KG1 (cell line): ENCODE measurements at regions not wholly inside any gene's neighbourhood (a gene's known extent, or its start where the extent isn't known, plus 50 kb on each side); places are given as distances from the start of the nearest gene placed in this dataset.

Experiments used
- DNase-seq: peaks from one replicate; lab custom pipeline; 2025; lab: John Stamatoyannopoulos, UW

DNA sequence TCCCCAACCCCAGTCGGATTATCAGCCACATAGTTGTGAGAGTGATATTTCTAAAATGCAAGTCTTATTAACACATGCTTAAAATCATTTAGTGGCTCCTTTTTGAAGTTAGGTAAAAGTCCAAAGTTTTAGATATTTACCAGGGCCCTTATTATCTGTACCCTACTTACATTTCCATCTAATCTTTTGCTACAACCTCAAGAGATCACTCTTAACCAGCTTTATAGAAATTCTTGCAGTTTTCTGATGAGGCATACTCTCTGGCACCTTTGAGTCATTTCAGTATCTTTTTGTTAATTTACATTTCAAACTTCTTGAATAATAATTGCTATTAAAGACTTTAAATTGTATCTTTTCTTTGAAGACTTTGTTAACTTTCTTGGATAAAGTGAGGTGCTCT lies 453.3 kb downstream of the RFPL4B start:
- no peak for DNase-seq

DNA sequence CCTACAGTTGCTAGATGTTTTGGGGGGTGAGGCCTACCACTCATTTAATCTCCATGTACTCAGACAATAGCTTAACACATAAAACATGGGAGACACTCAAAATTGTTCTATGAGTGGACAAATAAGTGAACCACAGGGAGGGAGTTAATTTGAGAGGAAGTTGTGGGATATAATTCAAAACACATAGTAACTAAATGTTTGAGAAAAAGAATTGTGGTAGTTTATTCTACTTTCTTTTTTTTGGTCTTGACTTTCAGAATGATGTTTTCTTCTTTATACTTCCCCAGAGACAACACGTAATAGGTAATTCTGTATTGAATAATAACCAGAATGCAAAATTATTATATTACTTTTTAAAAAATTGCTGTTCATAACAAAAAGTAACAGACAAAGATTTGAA lies 453.8 kb downstream of the RFPL4B start:
- no peak for DNase-seq

DNA sequence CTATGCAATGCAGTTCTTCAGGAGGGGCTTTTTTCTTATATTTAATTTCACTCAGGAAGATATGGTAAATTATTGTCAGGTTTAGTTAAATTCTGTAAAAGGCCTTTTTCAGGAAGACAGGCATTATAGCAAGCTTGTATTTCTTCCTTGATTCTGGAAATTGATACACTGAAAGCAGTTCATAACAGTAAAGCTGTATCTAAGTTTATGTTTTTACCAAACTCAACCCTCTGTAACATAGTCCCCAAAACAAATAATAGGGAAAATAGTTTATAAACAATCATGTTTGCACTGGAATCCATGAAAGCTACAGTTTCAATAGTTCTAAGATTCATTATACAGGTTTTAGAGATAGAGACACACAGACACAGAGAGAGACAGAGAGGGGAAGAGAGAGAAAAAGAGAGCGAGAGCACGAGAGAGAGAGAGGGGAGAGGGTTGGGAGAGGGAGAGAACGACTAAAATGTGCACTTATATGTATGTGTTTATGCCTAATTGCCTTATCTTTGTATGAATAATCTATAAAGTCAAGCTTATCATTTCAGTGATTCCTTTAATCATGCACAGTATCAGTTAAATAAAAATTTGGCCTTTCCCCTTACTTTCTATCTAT lies 454.4 kb downstream of the RFPL4B start:
- DNase-seq, result no peak

DNA sequence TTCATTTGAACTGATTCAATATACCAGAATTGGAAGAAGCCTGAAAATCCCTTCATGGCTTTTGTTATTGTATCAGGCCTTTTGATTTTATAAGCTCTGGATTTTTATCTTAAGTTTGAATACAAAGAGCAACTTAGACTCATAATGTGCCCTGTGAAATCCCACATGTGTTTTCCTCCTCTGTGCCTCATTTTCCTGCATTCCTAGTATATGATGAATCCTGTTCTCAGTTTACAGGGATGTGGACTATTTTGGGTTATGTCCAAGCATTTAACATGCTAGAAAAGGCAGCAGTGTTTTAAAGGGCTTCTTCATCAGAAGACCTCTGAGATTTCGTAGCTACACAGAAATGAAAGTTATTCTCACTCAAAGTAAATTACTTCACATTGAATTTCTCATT lies 455.0 kb downstream of the RFPL4B start:
- no peak for DNase-seq

DNA sequence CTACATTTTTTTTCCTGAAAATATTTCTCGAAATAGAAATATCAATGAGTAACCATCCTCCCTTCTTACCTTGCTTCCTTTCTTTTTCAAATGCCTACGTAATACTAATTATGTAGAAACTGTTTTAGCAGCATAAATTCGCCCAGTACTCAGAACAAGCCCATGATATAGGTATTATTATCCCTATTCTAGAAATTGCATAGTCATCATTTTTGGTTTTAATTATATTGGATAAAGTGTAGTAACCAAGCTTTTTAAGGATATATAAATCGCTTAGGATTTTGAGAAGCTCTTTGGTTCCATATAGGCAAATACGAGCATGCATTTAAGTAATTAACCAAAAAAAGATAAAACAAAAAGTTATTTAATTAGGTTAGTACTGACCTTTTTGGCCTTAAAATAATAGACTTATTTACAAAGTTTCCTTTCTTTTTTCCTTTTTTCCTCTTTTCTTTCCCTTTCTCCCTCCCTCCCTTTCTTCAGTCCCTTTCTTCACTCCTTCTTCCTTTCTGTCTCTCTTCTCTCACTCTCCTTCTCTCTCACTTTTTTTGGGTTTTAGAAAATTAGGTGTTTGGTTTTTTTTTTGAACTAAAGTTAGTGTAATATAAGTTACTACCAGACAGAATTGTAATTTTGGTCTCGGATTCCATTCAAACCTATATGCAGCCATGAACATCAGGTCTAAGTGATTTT lies 457.7 kb downstream of the RFPL4B start:
- no peak for DNase-seq

DNA sequence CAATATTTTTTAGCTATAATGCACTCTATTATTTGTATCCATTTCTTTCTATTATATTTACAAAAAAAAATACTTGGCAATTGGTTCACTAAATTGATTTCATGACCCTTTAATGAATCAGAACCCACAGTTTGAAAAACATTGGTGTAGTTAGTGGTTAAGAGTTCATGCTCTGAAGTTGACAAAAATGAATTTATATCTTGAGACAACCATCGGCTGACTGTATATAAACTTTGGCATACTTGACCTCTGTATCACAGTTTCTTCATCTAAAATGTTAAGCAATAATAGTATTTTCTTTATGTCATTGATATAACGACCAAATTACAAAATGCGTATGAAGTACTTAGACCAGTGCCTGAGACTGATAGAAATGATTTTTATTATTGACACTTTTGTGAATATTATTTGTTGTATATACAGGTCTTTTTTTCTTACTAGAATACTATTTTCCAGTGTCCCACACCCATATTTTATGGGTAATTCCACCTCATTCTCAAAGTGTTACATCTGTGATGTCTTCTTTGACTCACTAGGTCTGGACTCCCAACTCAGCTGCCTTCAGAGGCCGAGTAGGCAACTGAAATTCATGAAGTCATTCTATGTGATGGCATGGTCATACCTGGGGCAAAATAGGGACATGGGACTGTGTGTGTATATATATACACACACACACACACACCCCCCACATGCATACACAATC lies 459.2 kb downstream of the RFPL4B start:
- DNase-seq, result no peak

DNA sequence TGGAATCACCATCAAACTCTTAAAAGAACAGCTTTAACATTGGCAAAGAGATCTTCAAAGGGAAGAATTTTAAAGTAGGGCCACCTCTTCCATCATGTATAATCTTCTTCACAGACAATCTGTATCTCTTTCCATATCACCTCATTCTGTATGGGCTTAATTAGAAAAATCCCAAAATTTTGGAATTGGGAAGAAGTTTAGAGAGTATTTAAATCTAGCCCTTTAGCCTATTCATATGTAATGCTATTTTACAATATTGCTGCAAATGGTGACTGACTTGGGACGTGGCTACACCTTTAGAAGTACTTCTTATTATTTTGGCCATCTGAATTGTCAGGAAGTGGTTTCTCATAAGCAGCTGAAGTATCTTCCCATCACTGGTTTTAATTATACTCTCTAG lies 474.3 kb downstream of the RFPL4B start:
- no peak for DNase-seq

DNA sequence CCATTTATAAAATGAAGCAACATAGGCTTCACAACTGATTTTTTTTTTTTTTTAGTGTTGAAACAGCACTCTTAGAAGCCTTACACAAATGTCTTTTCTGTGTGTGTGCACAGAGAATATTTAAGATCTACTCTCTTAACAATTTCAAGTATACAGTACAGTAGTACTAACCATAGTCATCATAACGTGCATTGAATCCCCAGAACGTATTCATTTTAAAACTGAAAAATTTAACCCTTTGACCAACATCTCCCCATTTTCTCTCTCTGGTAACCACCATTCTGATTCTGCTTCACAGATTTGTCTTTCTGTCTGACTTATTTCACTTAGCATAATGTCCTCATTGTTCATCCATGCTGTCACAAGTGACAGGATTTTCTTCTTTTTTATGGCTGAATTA lies 475.6 kb downstream of the RFPL4B start:
- DNase-seq, result no peak

DNA sequence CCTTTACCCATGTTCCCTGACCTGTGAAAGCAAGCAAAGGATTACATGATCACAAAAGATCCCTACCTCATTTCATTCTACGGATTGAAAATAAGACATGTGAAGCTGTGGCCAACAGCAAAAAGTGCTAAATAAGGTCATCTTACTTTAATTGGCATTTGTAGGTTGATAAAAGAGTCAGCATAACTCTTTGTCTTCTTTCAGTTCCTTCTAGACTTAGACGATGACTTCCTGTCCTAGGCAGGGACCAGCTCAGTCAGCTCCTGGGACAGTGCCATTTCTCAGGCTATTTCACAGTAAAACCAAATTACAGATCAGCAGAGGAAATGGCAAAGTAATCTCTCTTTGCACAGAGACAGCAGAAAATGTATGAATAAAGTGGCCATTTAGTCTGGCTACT lies 480.7 kb downstream of the RFPL4B start:
- no peak for DNase-seq

DNA sequence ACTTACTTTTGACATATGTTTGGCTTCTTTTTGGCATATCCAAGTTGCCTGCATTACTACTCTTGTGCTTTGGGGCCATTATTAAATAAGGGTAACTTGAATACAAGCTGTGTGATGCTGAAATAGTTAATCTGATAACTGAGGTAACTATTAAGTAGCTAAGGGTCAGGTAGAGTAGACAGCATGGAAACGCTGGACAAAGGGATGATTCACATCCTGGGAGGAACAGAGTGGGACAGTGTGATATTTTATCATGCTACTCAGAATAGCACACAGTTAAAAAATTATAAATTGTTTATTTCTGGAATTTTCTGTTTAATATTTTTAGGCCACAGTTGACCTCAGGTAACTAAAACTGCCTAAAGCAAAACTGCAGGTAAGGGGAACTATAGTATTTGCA lies 483.9 kb downstream of the RFPL4B start:
- no peak for DNase-seq

DNA sequence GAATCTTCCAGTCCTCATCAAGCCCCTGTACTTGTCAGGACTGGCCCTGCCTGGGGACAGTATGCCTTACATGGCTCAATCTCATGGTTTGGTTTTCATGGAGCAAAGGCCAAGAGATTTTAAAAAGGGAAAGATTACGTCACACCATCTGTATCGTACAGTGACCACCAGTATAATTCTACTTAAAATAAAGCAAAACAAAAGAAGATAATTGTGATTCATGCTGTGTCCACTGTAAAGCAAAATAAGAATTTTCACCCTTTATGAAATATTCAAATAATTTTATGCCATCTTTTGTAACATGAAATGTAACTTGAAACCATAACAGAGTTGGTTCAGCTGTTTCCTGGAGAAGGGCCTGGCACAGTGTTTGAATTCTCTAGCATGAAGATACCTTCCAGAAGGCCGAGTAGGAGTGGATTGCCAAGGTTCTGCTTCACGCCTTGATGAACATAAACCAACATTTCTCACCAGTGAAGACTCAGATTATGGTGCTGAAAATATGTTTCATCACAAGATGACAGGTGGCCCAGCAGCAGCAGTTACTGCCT lies 486.5 kb downstream of the RFPL4B start:
- no peak for DNase-seq

DNA sequence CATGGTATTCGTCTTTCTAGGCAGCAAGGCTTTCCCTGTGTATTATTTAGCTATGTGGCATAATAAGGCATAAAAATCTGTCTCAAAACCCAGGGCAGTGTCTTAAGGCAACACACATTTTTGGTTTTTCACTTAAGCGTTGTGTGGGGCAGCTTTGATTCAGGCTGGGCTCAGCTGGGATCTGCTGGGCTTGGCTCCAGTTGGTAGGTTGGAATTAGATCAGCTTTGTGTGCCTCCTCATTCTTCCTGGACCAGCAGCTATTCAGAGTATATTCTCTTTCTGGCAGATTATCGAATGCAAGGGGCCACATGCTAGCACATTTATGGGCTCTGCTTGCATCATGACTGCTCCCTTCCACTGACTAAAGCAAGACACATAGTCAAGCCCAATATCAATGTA lies 487.9 kb downstream of the RFPL4B start:
- DNase-seq, result no peak

DNA sequence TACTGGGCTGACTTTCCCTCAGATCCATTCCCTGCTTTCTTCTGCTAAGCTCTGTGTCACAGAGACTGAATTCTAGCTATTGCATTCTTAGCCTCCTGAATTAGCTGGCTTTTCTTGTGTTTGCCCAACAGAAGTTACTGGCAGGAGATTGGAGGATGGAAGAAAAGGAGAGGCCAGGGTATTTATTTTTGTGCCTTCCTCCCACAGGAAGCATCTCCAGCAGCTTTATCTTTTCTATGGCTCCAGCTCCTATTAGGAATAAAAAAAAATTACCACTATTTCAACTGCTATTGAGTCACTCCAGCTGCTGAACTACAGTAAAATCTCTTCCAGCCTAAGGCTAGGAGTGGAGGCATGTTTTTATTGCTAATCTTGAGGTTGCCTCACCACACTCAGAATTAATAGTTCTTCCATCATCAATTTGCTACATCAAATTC lies 492.4 kb downstream of the RFPL4B start:
- no peak for DNase-seq

DNA sequence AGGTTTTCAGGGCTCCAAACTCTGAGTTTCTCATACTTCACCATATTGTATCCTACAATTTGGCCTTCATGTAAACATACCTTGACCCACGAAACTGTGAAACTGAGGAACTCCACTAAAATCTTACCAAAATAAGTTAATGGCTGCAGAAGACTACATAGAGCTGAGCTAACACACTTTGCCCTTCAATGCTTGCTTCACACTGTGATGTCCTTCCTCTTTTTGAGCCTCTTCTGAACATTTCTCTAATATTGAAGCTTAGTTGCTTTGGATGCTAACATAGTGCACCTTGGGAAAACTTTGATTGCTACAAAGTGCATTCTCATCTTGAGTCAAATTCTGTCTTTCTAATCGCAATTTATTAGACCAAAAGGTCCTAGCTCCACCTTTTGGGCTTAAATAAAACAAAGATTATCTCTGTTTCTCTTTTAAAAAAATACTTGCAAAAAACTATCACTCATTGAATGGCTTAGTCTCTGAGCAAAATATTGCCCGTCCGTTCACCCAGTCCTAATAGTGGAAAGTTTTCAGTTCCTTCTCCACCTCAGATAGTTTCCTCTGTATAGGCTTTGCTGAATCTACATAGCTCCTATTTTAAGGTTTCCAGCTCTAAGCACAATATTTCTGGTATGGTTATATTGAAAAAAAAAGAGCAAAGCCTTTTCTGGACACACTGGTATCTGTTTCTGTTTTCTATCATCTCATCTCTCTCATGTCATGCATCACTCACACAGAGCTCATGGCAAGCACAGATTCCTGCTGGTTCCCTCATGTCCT lies 494.6 kb downstream of the RFPL4B start:
- DNase-seq, result no peak

DNA sequence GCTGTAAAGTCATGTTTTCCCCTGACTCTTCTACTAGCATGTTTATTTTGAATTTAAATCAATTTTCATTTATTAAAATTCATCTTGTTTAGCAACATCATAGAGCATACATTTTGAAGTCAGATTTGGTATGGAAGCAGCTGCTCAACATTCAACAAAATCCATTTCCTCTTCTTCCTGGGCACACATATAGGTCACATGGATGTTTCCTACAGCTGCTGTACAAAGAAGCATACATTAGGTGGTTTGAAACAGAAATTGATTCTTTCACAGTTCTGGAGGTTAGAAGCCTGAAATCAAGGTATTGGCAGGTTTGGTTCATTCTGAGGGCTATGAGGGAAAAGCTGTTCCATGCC lies 495.2 kb downstream of the RFPL4B start:
- DNase-seq, result no peak

DNA sequence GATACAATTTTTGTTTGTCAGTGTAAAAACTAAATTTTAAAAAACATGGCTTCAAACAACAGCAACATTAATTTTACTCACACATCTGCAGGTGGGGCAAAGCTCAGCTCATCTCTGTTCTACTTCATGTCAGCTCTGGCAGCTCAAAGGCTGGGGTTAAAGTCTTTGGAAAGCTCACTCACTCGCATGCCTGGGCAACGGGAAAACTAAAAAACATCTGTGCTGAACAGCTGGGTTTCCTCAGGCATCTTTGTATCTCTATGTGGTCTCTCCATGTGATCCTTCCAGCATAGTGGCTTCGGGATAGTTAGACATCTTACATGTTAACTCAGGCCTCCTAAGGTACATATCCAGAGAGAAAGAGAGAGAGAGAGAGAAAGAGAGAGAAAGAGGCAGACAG lies 499.6 kb downstream of the RFPL4B start:
- DNase-seq, result no peak

DNA sequence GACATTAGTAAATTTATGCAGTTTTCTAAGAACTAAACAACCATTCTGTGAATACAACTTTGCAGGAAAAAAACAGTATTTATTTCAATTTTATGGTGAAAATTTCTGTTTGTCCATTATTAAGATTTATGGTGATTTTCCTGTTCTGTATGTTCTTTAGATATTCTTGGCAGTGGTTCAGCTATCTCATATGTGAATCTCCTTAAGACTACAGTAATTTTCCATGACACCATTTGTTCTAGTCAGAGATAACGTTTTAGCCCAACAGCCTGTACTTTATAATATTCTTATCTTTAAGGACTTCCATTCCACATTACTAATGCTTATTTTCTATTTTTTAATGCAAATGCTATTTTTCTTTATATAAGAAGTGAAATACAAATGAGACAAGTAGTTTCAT lies 504.0 kb downstream of the RFPL4B start:
- no peak for DNase-seq

DNA sequence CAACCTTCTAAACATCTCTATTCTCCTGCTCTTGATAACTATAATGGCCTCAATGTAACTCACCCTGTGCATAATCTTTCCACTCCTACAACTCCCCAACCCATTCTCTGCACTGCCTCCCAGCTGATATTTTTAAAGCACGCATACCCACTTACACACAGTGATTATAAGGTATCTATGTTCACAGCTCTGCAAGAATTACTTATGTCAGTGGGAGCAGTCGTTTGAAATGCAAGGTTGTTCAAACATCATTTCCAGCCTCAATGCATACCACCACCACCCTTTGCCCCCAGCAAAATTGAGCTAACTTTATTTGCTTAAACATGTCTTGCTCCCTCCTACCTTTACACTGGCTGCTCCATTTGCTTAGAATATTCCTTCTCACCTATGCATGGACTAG lies 506.0 kb downstream of the RFPL4B start:
- DNase-seq, result no peak

DNA sequence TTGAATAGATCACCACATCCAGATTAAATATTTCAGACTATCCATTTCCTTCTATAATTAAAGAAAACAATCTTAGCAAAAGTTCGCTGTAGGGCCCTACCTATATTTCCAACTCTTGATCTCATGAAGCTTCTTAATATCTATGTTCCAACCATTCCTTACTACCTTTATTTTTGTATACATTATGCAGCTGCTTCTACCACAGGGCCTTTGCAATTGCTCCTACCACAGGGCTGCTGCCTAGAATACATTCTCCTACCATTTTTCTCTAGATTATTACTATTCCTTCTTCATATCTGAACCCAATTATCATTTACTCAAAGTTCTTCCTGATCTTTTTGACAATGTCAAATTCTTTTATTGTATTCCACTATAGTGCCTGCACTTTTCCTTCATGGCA lies 516.6 kb downstream of the RFPL4B start:
- no peak for DNase-seq

DNA sequence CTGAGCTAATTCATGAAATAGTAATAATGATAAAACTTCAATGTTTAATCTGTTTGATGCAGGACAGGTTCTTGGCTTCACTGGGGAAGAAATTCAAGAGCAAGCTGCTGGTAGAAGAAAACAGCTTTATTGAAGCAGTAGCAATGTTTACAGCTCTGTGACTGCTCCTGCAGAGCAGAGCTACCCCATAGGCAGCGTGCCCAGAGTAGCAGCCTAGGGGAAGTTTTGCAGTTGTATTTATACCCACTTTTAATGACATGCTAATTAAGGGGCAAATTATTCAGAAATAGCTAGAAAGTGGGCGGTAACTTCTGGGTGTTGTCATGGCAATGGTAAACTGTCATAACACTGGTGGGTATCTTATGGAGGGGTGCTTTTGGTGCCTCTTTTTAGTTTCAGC lies 518.0 kb downstream of the RFPL4B start:
- DNase-seq, result no peak

DNA sequence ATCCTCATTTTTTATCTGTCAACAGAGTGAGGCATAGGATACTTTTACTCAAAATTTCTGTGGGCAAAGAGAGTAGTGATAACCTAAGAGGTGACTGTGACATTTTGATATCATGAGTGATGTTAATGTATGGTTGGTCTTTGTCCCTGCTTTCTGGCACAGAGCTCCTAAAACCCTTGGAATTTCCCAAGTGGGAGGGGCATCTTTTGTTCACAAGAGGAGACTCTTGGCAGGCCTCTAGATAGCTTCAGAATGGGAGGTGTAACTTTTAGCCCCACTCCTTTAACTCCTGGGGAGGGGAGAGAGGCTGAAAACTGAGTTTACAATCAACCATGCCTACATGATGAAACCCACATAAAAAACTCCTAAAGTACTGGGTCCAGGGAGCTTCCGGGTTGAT lies 527.8 kb downstream of the RFPL4B start:
- DNase-seq, result no peak
